Body of pancreas (tissue), 4 donors: ENCODE measurements at regions not wholly inside any gene's neighbourhood (a gene's known extent, or its start where the extent isn't known, plus 50 kb on each side); places are given as distances from the start of the nearest gene placed in this dataset.

Experiments used
- CTCF ChIP-seq, 7 experiments: fragments of 450-650 bp in 4 of 7; fragments of 200-600 bp in 3 of 7; sonication (generic) in 3 of 7; IDR thresholded peaks; one replicate each; pipeline ENCODE4 v1.5.1; 2016 to 2019; ENCODE audit warnings: antibody characterized with exemption in 7 of 7
- POLR2A ChIP-seq, 3 donors: fragments of 450-650 bp; IDR thresholded peaks; one replicate each; pipeline ENCODE4 v1.6.1; 2016; ENCODE audit warnings: antibody characterized with exemption in 3 of 3, mild to moderate bottlenecking in 2 of 3

GRCh38 chr10:129018511-129018910 lies 448.5 kb upstream of the MGMT start:
- TF ChIP-seq CTCF (IDR thresholded peaks at IDR 0.05): no peak
- TF ChIP-seq POLR2A (IDR thresholded peaks at IDR 0.05): no peak
